Heart left ventricle (tissue), 13 donors: ENCODE measurements at regions not wholly inside any gene's neighbourhood (a gene's known extent, or its start where the extent isn't known, plus 50 kb on each side); places are given as distances from the start of the nearest gene placed in this dataset.

Source experiments
- CTCF ChIP-seq, 12 donors: fragments of 200-600 bp; sonication (generic) in 4 of 12; IDR thresholded peaks; one replicate each; pipeline versions ENCODE4 v1.5.0 to v1.8.0; 2018 to 2022; ENCODE audit warnings: antibody characterized with exemption in 12 of 12, mild to moderate bottlenecking in 5 of 12
- POLR2A ChIP-seq, 2 donors: fragments of 450-650 bp; IDR thresholded peaks; one replicate each; pipeline ENCODE4 v1.6.1; 2017; ENCODE audit warnings: antibody characterized with exemption in 2 of 2, mild to moderate bottlenecking in 2 of 2, moderate library complexity in 2 of 2
- donor health status: ischemic (EF 13 %, LVEDD 7.1; RV severe dilation, severe dysfunction).
- donor health status: DM: no; HTN: yes; CAD: no.
- donor health status: DM: no; HTN: no; CAD: no.
- donor health status: ischemic (EF 25% LVEDD 6.9; RV normal size, moderate dysfunction).
- donor health status: ischemic (EF 25% LVEDD 5.7; RV mildly dilated, moderate dysfunction).
- donor health status: ischemic (EF 35%, LVEDD 5.7; RV mildly dilated, moderate dysfunction).
- donor health status: nonischemic (EF 11% LVEDD 7.7; RV severe dilation, severe dysfunction).
- donor health status: DM: yes; HTN: yes; CAD: no.
- donor health status: PGD.
- donor health status: ischemic (EF 29% LVEDD 5.4; RV normal size, mild dysfunction).
- donor health status: nonischemic (EF 23%, LVEDD 6.1; RV moderate dilation, normal function).

GRCh38 chr16:17654571-17654970, 183.8 kb upstream of the XYLT1 start:
- TF ChIP-seq CTCF (IDR thresholded peaks at IDR 0.05) = no peak
- TF ChIP-seq POLR2A (IDR thresholded peaks at IDR 0.05) = no peak
